ENCODE measurements at regions not wholly inside any gene's neighbourhood (a gene's known extent, or its start where the extent isn't known, plus 50 kb on each side); places are given as distances from the start of the nearest gene placed in this dataset.

DNA sequence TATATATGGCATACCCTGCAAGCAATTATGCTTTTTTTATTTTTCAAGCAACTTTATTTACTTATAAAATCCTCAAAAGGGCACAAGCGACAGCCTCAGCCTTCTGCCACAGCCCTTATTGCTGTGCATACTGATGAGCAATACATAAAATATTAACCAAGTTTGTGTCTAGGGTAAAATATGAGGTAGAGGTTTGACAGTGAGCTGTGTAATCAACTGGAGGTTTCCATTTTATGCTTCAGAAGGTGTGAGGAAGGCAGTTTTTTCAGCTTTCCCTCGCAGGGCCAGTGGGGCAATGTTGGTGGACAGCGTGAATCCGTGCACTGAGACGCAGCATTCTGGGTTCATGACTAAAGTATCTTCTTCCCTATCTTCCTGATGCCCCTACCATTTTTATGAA lies 310.4 kb downstream of the IRS2 start:
- no peak overlapping the region for H3K27ac ChIP-seq (ENCODE audit: extremely low read depth, low read depth, low read length)
- H3K4me3 ChIP-seq (ENCODE audit: low read depth, low read length), result no peak overlapping the region
- no peaks in the 10 kb centered on the region for H3K4me1 ChIP-seq (ENCODE audit: control insufficient read depth, insufficient read depth, low read length)
- ChIA-PET POLR2A (no interaction called here), CTCF (no interaction called here)
- H3K36me3 ChIP-seq (ENCODE audit: control insufficient read depth in 2 of 2, insufficient read depth in 1 of 2, low read length in 2 of 2), result no peaks in the 10 kb centered on the region
- TF ChIP-seq ZNF239 (tag by site-specific recombination; IDR thresholded peaks at IDR 0.05) (no peak), ZNF146 (tag by site-specific recombination; IDR thresholded peaks at IDR 0.05) (no peak), ZNF791 (tag by site-specific recombination; IDR thresholded peaks at IDR 0.05) (no peak), ZNF701 (tag by site-specific recombination; IDR thresholded peaks at IDR 0.05) (no peak), ZNF473 (tag by site-specific recombination; IDR thresholded peaks at IDR 0.05) (no peak), ZBTB20 (tag by site-specific recombination; IDR thresholded peaks at IDR 0.05) (no peak), SCRT1 (tag by site-specific recombination; IDR thresholded peaks at IDR 0.05; ENCODE audit: borderline replicate concordance) (no peak), ZNF48 (tag by site-specific recombination; IDR thresholded peaks at IDR 0.05) (no peak)
- TF ChIP-seq, protein P1, sequence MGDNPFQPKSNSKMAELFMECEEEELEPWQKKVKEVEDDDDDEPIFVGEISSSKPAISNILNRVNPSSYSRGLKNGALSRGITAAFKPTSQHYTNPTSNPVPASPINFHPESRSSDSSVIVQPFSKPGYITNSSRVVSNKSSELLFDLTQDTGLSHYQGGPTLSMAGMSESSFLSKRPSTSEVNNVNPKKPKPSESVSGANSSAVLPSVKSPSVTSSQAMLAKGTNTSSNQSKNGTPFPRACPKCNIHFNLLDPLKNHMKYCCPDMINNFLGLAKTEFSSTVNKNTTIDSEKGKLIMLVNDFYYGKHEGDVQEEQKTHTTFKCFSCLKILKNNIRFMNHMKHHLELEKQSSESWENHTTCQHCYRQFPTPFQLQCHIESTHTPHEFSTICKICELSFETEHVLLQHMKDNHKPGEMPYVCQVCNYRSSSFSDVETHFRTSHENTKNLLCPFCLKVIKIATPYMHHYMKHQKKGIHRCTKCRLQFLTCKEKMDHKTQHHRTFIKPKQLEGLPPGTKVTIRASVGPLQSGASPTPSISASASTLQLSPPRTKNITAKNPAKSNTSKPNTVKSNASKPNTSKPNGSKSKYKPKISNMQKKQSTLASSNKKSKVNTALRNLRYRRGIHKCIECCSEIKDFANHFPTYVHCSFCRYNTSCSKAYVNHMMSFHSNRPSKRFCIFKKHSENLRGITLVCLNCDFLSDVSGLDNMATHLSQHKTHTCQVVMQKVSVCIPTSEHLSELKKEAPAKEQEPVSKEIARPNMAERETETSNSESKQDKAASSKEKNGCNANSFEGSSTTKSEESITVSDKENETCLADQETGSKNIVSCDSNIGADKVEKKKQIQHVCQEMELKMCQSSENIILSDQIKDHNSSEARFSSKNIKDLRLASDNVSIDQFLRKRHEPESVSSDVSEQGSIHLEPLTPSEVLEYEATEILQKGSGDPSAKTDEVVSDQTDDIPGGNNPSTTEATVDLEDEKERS (tag by site-specific recombination; IDR thresholded peaks at IDR 0.05), result no peak
- TF ChIP-seq, protein P2, sequence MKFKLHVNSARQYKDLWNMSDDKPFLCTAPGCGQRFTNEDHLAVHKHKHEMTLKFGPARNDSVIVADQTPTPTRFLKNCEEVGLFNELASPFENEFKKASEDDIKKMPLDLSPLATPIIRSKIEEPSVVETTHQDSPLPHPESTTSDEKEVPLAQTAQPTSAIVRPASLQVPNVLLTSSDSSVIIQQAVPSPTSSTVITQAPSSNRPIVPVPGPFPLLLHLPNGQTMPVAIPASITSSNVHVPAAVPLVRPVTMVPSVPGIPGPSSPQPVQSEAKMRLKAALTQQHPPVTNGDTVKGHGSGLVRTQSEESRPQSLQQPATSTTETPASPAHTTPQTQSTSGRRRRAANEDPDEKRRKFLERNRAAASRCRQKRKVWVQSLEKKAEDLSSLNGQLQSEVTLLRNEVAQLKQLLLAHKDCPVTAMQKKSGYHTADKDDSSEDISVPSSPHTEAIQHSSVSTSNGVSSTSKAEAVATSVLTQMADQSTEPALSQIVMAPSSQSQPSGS (tag by site-specific recombination; IDR thresholded peaks at IDR 0.05; ENCODE audit: low read depth), result no peak
- TF ChIP-seq, protein P3, sequence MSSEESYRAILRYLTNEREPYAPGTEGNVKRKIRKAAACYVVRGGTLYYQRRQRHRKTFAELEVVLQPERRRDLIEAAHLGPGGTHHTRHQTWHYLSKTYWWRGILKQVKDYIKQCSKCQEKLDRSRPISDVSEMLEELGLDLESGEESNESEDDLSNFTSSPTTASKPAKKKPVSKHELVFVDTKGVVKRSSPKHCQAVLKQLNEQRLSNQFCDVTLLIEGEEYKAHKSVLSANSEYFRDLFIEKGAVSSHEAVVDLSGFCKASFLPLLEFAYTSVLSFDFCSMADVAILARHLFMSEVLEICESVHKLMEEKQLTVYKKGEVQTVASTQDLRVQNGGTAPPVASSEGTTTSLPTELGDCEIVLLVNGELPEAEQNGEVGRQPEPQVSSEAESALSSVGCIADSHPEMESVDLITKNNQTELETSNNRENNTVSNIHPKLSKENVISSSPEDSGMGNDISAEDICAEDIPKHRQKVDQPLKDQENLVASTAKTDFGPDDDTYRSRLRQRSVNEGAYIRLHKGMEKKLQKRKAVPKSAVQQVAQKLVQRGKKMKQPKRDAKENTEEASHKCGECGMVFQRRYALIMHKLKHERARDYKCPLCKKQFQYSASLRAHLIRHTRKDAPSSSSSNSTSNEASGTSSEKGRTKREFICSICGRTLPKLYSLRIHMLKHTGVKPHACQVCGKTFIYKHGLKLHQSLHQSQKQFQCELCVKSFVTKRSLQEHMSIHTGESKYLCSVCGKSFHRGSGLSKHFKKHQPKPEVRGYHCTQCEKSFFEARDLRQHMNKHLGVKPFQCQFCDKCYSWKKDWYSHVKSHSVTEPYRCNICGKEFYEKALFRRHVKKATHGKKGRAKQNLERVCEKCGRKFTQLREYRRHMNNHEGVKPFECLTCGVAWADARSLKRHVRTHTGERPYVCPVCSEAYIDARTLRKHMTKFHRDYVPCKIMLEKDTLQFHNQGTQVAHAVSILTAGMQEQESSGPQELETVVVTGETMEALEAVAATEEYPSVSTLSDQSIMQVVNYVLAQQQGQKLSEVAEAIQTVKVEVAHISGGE (tag by site-specific recombination; conservative IDR thresholded peaks at IDR 0.05; ENCODE audit: low read depth), result no peak
- TF ChIP-seq, protein P4, sequence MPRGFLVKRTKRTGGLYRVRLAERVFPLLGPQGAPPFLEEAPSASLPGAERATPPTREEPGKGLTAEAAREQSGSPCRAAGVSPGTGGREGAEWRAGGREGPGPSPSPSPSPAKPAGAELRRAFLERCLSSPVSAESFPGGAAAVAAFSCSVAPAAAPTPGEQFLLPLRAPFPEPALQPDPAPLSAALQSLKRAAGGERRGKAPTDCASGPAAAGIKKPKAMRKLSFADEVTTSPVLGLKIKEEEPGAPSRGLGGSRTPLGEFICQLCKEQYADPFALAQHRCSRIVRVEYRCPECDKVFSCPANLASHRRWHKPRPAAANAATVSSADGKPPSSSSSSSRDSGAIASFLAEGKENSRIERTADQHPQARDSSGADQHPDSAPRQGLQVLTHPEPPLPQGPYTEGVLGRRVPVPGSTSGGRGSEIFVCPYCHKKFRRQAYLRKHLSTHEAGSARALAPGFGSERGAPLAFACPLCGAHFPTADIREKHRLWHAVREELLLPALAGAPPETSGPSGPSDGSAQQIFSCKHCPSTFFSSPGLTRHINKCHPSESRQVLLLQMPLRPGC (tag by site-specific recombination; IDR thresholded peaks at IDR 0.05), result no peak
- H3K9me3 ChIP-seq (ENCODE audit: control insufficient read depth, insufficient read depth, low read depth, low read length), result no peaks in the 10 kb centered on the region

DNA sequence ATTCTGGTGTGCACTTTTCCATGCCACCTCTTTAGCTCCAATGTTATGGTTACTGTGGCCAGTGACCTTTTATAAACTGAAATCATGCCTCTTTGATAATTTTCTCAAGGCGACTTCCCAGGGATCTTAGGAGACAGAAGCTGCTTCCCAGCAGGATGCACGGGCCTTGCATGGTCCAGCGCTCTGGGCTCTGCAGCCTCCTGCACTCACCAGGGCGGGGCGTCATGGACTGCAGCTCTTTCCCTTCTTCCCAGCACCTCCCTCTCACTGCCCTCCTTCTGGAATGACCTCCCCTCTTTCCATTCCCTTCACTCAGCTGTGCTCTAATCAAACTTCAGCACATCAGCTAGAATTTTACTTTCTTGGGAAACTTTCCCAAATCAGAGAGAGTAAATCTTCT lies 318.3 kb downstream of the IRS2 start:
- ChIA-PET POLR2A (no interaction called here), CTCF (no interaction called here)
- Histone ChIP-seq H3K36me3 (ENCODE audit: control insufficient read depth in 2 of 2, insufficient read depth in 1 of 2, low read length in 2 of 2) (no peaks in the 10 kb centered on the region), H3K4me1 (ENCODE audit: control insufficient read depth, insufficient read depth, low read length) (no peaks in the 10 kb centered on the region), H3K4me3 (ENCODE audit: low read depth, low read length) (no peak overlapping the region), H3K9me3 (ENCODE audit: control insufficient read depth, insufficient read depth, low read depth, low read length) (no peaks in the 10 kb centered on the region), H3K27ac (ENCODE audit: extremely low read depth, low read depth, low read length) (no peak overlapping the region)
- TF ChIP-seq ZSCAN16 (tag by site-specific recombination; IDR thresholded peaks at IDR 0.05), result no peak
- TF ChIP-seq, protein P5, sequence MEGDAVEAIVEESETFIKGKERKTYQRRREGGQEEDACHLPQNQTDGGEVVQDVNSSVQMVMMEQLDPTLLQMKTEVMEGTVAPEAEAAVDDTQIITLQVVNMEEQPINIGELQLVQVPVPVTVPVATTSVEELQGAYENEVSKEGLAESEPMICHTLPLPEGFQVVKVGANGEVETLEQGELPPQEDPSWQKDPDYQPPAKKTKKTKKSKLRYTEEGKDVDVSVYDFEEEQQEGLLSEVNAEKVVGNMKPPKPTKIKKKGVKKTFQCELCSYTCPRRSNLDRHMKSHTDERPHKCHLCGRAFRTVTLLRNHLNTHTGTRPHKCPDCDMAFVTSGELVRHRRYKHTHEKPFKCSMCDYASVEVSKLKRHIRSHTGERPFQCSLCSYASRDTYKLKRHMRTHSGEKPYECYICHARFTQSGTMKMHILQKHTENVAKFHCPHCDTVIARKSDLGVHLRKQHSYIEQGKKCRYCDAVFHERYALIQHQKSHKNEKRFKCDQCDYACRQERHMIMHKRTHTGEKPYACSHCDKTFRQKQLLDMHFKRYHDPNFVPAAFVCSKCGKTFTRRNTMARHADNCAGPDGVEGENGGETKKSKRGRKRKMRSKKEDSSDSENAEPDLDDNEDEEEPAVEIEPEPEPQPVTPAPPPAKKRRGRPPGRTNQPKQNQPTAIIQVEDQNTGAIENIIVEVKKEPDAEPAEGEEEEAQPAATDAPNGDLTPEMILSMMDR (tag by site-specific recombination; IDR thresholded peaks at IDR 0.05), result no peak
- no peak for TF ChIP-seq ZNF626 (tag by site-specific recombination; IDR thresholded peaks at IDR 0.05)
- TF ChIP-seq, protein P6, sequence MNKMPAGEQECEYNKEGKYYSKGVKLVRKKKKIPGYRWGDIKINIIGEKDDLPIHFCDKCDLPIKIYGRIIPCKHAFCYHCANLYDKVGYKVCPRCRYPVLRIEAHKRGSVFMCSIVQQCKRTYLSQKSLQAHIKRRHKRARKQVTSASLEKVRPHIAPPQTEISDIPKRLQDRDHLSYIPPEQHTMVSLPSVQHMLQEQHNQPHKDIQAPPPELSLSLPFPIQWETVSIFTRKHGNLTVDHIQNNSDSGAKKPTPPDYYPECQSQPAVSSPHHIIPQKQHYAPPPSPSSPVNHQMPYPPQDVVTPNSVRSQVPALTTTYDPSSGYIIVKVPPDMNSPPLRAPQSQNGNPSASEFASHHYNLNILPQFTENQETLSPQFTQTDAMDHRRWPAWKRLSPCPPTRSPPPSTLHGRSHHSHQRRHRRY (tag by site-specific recombination; IDR thresholded peaks at IDR 0.05), result no peak
- TF ChIP-seq ZNF302 (tag by site-specific recombination; IDR thresholded peaks at IDR 0.05; ENCODE audit: low read depth), result no peak
- TF ChIP-seq, protein P7, sequence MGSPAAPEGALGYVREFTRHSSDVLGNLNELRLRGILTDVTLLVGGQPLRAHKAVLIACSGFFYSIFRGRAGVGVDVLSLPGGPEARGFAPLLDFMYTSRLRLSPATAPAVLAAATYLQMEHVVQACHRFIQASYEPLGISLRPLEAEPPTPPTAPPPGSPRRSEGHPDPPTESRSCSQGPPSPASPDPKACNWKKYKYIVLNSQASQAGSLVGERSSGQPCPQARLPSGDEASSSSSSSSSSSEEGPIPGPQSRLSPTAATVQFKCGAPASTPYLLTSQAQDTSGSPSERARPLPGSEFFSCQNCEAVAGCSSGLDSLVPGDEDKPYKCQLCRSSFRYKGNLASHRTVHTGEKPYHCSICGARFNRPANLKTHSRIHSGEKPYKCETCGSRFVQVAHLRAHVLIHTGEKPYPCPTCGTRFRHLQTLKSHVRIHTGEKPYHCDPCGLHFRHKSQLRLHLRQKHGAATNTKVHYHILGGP (tag by site-specific recombination; IDR thresholded peaks at IDR 0.05), result no peak
